ENCODE measurements at regions not wholly inside any gene's neighbourhood (a gene's known extent, or its start where the extent isn't known, plus 50 kb on each side); places are given as distances from the start of the nearest gene placed in this dataset.

DNA sequence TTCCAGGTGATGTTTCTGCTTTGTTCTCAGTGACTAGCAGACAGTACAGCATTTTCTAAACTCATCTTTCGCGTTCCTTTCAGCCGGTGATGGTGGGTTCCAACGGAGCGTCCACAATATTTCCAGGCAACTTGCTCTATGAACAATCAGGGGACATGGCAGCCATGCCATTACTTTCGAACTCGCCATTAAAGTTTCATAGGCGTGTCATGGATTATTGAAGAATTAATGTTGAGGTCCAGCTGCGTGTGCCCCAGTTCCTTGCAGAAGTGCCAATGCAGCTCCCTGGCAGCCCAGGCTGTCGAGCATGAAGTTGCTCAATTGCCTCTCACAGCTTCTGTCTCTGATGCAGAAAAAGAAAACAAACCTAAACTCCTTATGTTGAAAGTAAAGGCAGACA, 262.2 kb downstream of the IRX2 start:
- DNase-seq, result no peak

DNA sequence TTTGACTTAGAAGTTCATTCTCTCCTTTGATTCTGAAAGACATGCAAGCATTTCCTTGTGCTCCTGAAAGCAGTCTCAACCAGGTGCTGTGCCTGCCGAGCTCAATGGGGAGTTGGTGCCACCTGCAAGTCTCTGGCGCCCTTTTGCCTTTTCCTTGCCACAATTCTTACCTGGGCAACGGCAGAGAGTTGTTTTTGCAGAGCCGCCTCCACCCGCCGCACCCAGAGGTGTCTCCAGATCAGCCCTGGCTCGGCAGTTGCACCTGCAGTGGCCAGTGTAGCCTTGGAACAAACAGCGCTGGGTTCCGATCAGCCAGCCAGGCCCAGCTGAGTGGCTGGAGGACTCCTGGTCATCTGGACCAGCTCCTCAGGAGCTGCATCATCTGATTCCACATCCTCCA, 262.9 kb downstream of the IRX2 start:
- DNase-seq, result no peak

DNA sequence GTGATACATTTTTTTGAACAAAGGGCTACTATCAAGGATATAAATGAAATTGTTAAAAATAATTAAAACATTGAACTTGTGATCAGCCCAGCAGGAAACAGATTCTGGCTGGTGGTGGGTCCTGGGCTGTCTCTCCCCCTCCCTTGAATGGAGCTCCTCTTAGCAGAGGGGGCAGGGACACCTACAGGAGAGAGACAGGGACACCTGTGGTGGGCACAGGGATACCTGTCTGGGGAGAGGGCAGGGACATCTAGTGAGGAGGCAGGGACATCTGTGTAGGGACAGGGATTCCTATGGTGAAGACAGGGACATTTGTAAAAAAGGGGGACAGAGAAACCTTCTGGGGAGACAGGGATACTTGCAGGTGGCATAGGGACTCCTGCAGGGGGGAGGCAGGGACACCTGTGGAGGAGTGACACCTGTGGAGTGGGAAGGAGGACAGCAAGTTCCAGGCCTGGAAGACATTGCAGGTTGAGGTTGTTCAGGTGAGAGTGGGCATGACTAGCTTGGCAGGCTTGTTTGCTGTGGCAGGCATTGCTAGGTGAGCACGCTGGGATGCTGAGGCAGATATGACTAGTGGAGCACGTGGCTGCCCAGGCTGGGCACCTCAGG, 264.2 kb downstream of the IRX2 start:
- DNase-seq, result no peak

DNA sequence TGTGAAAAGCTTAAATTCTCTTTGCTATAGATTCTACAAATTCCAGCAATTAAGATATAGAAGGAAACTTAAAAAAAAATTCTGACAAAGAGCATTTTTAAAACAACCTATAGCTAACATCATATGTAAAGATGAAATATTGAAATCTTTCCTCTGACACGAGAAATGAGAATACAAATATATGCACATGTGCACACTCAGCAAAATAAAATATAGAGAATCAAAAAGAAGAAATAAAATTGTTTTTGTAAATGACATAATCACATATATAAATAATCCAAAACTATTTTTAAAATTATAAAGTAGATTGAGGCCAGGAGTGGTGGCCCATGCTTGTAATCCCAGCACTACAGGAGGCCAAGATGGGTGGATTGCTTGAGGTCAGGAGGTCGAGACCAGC, 265.1 kb downstream of the IRX2 start:
- no peak for DNase-seq

DNA sequence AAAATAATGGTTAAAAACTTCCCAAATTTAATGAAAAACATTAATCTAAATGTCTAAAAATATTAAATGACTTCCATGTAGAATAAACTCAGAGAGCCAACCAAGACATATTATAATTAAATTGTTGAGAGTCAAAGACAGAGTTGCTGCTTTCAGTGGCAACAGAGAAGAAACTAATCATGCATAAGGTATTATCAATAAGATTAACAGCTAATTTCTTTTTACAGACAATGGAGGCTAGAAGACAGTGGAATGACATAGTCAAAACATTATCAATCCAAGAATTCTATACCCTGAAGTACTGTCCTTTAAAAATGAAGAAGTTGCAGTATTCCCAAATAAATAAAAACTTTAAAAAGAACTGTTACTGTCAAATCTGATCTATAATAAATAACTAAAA, 268.7 kb downstream of the IRX2 start:
- no peak for DNase-seq

DNA sequence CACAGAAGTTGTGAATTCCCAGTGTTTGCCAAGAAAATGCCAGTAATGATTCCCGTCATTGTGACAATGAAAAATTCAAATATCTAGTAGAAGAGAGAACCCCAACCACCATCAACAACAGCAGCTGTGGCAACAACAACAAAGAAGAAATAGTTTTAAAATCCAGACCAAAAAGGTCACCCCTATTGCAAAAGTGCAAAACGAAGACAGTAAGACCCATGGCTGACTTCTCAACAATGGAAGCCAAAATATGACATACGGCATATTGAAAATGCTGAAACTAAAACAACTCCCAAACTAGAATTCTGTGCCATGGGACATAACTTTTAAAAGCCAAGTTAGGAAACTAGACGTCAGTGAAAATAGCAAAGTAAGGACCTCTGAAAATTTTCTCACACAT, 270.6 kb downstream of the IRX2 start:
- no peak for DNase-seq

DNA sequence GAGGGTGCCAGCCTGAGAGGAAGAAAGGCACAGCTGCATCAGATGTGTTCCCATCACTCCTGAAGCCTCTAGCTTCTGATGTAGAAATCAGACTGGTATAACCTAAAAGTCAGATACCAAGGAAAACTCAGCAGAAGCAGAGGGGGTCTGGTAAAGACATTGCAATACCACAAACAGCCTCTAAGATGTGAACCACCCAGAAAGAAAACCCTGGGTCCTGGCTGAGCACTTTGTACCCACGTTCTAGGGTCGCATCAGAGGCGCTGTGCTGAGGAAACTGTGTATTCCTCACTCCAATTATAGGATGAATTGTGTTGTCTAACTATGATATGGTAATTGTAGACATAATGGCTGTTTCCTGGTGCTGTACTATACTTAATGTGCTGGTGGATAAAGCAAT, 275.6 kb downstream of the IRX2 start:
- DNase-seq, result no peak

DNA sequence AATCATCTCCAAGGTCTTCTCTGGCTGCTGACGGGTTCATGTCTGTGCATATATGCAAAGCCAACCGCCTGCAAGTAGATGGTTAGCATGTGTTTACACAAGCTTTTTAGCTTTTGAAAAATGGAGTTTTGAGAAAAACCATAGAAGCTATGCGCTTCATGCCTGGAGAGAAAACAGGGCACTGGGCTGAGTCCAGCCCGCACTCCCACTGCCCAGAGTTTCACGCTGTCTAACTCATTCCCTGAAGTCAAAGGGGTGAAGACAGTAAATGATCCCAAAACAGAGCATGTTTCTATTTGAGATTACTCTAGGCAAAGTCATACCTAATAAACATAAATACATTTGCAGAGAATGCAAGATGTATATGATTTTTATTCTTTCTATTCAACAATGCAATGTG, 278.8 kb downstream of the IRX2 start:
- DNase-seq, result no peak

DNA sequence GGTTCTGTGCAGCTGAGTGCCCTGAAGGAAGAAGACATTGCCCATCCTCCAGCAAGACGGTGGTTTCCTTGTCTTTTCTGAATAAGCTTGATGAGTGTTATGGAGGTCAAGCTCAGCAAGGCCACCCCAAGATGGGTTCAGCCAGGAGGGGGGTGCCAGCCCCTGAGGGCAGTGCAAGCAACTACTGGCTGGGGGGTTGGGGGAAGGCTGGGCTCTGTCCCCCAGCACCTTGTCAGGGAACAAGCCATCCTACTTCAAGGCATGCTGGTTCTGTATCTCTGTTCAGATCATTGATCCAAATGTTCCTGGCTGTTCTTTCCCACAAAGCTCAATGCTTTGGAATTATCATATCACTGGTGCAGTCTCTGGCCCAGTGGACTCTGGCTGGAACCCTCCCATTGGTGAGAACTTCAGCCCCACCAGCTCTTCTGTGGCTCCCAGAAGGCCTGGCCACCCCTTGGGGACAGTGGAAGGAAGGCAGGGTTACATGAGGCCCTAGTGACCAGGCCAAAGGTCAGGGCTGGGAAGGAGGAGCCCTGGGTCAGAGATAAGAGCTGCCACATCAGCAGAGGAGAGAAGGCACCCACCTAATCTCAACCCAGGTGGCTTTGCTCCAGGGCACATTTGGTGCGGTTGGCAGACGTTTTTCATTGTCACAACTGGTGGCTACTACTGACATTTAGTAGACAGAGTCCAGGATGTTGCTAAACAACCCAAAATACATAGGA, 280.2 kb downstream of the IRX2 start:
- no peak for DNase-seq

DNA sequence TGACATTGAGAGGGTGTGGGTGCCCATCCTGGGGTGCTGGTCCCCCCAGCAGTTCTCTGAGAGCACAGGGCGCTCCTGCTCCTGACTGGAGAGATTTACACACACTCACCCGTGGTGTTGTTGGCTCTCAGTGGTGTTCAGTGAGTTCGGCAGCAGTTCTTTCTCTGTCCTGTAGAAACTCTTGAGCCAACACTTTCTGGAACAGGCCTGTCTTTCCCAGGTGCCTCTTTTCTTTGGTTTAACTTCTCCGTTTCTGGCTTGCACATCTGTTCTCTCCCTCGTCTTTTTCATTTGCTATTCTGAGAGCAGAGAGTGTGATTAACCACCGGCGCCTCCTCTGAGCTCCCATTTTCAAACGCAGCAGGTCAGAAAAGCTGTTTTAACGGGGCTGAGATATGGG, 284.5 kb downstream of the IRX2 start:
- DNase-seq, result no peak

DNA sequence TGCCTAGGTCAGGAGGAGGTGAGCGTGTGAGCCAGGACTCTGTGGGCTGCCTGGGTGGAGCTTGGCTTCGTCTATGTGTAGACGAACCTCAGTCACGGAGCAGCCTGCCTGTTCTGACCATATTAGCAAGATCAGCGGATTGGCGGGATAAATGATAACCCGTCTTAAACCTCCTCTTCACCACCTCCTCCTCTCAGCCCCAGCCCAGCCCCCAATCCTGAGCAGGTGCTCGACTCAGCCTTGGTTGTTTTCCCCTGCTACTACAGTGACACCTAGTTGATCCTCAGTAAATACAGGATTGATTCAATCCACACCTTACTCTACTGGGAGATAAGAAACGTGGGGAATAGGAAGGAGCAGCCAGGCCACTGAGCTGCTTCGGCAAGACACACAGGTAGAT, 286.1 kb downstream of the IRX2 start:
- DNase-seq, result no peak

DNA sequence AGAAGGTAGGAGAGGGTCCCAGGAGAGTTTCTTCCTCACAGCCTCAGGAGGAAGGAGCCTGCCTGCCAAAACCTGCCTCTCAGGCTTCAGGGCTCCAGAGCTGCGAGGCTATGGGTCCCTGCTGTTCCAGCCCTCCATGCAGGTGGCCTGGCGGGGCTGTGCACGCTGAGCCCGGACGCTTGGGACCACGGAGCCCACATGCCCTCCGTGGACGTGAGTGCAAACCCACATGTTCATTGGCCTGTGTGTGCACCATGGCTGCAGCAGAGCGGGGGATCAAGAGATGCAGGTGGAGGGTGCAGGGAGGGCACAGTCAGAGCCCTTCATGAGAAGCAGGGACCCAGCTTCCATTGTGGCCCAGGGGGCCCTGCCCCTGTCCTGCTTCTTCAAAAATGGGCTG, 287.3 kb downstream of the IRX2 start:
- DNase-seq, result no peak

DNA sequence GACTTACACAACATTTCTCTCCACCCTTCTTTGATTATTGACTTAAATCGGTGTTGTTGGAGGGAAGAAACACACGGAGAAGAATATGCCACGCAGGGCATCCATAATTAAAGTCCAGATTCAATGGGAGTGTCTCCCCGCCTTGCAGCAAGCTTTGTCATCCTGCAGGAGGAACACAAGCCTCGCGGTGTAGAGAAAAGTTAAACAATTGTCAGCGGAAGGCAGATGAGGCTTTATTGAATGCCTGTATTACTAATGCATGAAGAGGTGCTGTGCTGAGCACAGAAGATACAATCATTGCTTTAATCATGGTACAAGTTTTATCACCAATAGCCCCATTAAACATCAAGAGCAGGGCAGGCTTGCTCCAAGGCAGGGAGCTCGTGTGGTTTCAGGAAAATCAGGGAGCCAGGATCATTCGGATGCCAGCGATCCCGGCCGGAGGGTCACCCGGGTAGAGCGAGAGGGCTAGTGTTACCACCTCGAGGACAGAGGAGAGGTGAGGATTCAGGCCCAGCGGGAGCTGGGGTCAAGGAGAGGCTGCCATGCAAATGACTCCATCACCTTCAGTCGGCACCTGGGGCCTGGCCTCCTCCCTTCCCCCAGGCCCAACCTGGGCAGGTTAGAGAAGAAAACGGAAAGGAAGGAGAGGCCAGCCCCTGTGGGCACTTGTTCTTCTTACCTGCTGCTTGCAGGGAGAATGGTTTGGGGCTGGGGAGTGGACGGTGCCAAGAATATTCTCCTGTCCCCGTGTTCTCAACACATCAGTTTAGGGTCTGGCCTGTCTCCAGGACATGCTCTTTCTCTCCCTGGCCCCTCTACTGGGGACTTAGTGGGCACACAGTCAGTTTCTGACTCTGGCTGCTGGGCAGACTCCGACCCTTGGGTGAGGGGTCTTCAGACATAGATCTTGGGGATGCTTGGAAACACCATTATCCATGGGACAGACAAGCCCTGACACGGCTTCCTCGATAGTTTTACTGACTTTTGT, 289.5 kb downstream of the IRX2 start:
- DNase-seq, result no peak

DNA sequence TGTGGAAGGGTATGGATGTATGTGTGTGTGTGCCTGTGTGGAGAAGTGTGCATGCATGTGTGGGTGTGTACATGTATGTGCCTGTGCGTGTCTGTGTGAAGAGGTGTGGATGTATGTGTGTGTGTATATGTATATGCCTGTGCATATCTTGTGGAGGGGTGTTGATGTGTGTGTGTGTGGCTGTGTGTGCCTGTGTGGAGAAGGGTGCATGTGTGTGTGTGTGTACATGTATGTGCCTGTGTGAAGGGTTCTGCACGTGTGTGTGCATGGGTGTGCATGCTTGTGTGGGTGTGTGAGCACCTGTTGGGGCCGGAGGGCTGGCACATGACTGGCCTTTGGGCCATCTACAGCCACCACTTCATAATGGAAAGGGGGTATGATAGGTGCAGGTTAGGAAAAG, 291.4 kb downstream of the IRX2 start:
- DNase-seq, result no peak

DNA sequence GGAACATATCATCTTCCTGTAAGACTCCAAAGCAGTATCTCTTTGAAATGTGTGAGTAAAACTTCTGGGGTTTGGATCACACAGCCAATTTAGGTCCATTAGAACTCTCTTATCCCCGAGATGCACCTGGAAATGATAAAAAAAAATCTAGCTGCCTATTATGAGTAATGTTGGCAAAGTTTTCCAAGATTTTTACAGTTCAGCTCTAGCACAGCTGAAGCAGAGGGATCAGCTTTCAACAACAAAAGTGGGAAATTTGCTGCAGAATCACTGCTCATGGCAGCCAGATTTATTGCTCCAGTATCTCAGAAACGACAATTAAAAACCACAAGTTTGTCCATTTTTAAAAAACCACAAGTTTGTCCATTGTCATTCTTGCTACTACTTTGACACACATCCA, 292.2 kb downstream of the IRX2 start:
- DNase-seq, result no peak

DNA sequence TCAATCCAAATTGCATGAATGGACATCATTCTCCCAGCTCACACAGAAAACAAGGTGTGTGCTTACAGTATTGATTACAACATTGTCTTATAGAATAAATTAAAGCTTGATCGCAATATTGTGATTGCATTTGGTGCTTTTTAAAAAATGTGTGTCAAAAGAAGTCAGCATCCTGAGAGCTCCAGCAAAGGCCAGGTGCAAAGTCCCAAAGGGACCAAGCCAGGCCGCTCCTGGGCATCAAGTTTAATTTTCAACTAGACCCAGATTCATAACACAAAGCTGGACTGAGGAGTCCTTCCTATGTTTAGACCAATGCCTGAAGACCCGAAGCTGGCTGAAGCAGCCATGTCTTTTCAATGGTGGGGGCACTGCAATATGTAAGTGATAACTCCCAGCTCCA, 295.6 kb downstream of the IRX2 start:
- no peak for DNase-seq

DNA sequence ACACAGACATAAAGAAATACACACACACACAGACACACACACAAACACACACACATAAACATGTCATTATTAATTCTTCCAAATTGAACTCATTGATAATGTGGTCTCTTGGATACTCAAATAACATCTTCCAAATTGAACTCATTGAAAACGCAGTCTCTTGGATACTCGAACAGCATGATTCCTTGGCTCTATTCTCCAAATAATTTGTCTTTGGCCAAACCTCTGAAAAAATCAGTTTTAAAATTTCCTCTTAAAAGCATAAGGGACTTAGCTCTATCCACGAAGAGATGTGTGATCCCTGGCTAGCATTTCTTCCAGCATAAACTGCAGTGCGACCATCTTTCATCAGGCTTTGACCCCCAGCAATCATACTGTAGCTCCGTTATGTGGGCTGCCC, 296.6 kb downstream of the IRX2 start:
- DNase-seq, result no peak

DNA sequence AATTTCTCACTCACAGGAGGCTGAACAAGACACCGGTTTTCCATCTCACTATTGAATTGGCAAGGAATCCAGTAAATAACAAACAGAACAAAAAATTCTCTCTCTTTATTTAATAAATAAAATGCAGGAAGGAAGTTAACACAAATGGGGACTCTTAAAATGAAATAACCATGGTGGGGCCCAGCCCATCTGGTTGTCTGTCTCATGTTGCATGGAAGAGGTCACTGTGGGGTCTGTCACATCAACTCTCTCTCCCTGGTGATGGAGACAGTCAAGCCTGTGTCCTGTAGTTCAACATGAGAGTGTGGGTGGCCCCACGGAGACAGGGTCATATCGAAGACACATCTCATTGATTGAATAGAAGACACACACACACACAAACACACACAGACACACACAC, 297.7 kb downstream of the IRX2 start:
- DNase-seq, result no peak

DNA sequence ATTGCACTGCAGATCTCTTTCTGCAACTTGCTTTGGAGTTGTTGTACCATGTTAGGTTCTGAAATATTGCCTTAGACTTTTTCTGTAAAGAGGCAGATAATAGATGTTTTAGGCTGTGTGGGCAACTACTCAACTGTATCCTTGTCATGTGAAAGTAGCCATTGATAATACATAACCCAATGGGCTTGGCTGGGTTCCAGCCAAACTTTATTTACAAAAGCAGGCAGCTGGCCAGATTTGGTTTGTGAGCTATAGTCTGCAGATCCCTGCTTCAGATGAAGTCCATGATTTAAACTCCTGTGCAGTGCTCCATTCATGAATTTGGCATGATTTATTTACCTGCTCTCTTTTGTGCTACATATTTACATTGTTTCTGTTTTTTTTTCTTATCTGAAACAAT, 300.4 kb downstream of the IRX2 start:
- no peak for DNase-seq

DNA sequence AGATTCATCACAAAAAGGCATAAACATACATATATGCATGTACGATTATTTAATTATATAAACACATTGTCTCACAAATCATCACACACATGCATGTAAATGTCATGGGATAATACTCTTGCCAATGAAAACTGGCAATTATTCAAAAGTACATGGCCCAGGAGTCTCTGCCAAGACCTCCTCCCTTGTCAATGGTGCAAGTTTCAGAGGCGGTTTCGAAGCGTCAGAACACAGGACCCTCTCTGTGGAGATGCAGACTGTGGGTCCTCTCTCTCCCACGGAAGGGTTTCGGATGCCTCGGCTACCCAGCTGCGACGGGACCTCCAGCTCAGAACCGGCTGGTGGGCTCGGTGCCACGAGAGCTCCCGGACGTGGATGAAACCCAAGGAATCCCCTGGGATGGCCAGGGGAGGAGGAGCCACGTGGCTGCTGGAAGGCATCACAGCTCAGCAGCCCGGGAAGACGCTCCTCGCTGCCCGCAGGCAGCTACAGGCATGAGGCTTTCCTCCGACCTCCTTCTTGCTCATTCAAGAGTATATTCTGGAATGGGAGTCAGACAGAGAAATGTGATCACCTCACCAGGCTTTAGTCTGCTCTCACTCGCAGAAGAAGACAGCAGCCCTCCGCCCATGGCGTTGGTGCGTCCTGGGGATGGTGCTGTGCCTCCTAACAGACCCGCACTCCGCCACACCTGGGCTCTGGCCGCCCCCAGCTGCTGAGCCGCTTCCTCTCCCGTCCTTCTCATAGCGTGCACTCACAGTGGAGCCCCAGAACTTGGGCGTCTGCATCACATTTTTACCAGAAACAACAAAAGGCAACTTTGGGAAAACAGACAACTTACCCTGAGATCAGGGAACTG, 308.8 kb downstream of the IRX2 start:
- no peak for DNase-seq

DNA sequence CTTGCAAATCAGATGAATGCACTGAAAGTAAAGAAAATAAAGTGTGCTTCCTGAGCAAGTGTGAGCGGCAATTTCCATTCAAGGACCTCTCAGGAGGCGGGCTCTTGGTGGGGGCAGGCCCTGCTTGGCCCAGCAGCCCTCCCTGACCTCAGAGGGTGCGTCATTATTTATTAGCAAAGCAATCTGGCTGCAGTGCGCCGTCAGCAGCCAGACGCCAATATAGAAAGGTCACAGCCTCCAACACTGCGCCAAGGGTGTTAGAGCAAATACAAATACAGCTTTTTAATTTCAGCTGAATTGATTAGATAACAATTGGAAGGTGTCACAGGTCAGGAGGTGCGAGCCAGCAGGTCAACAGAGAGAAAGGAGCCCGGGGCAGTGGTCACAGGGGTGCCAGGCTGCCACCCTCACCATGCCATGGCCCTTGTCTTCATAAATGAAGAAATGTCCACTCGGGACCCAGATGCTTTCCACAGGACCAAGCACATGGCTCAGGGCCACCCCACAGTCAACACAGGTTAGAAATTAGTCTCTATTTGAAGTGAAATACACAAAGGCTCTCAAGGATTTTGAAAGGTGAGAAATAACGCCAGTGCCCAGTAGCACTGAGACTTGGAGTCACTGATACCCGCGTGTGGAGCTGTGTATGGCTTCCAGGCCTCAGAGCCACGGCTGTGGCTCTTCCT, 309.8 kb downstream of the IRX2 start:
- DNase-seq, result no peak

DNA sequence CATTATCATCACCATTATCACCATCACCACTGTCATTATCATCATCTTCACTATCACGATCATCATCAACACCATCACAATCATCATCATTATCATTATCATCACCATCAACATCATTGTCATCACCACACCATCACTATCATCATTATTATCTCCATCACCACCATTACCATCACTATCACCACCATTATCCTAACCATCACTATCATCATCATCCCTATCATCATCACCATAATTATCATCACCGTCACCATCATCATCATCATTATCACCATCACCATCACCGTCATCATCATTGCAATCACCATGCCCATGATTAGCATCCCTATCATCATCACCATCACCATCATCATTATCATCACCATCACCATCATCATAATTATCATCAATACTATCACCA, 311.9 kb downstream of the IRX2 start:
- DNase-seq, result no peak

All from right kidney (tissue), 1 donor.